PC-9 (cell line): ENCODE measurements at regions not wholly inside any gene's neighbourhood (a gene's known extent, or its start where the extent isn't known, plus 50 kb on each side); places are given as distances from the start of the nearest gene placed in this dataset.

Experiments used
- BruUV-seq: library from RNA; stranded (reverse); fragments of 400-500 nt; replicated peaks from 2 replicates; lab custom pipeline; 2021; lab: Mats Ljungman, UMichigan
- CTCF ChIA-PET: fragments of 300-600 bp; sonication (Branson Sonifier 250); formaldehyde crosslinking; loops from one replicate; lab custom pipeline; 2022; ENCODE audit warnings: antibody characterized with exemption; lab: Charles Lee
- POLR2A ChIA-PET: fragments of 300-600 bp; sonication (Branson Sonifier 250); formaldehyde crosslinking; loops from one replicate; lab custom pipeline; 2022; ENCODE audit warnings: antibody characterized with exemption; ENCODE audit not compliant: unreplicated experiment; lab: Charles Lee
- DNase-seq, 2 experiments: peaks; one replicate each; pipeline versions ENCODE4 v3.0.0 to v3.0.0-alpha.2; 2015 to 2022; ENCODE audit warnings: mixed read lengths in 1 of 2
- H2AFZ ChIP-seq: fragments of 200-600 bp; sonication (generic); 2 replicates; pipeline ENCODE4 v1.8.1; 2017; ENCODE audit warnings: antibody characterized with exemption
- H3F3A ChIP-seq: fragments of 200-600 bp; sonication (generic); 2 replicates; pipeline ENCODE4 v1.8.1; 2017; ENCODE audit warnings: antibody characterized with exemption, mild to moderate bottlenecking, low read depth; ENCODE audit not compliant: insufficient read depth
- H3K27ac ChIP-seq: fragments of 200-600 bp; sonication (generic); 2 replicates; pipeline ENCODE4 v1.6.1; 2016; ENCODE audit warnings: mixed run types
- H3K27me3 ChIP-seq: fragments of 200-600 bp; sonication (generic); 2 replicates; pipeline ENCODE4 v1.6.1; 2016; ENCODE audit warnings: low read depth, mixed run types; ENCODE audit not compliant: insufficient read depth
- H3K36me3 ChIP-seq: fragments of 200-600 bp; sonication (generic); 2 replicates; pipeline ENCODE4 v1.6.1; 2016; ENCODE audit warnings: low read depth, mixed run types
- H3K4me1 ChIP-seq: fragments of 200-600 bp; sonication (generic); replicated peaks from 2 replicates; pipeline ENCODE4 v1.6.1; 2016; ENCODE audit warnings: mixed run types; ENCODE audit not compliant: insufficient read depth
- H3K4me2 ChIP-seq: fragments of 200-600 bp; sonication (generic); 2 replicates; pipeline ENCODE4 v1.6.1; 2017; ENCODE audit warnings: mixed run types
- H3K4me3 ChIP-seq: fragments of 200-600 bp; sonication (generic); 2 replicates; pipeline ENCODE4 v1.6.1; 2016; ENCODE audit warnings: mixed run types
- H3K79me2 ChIP-seq: fragments of 200-600 bp; sonication (generic); 2 replicates; pipeline ENCODE4 v1.6.1; 2017; ENCODE audit warnings: low read depth, mixed run types
- H3K9me2 ChIP-seq: fragments of 200-600 bp; sonication (generic); 2 replicates; pipeline ENCODE4 v1.8.1; 2017; ENCODE audit warnings: mild to moderate bottlenecking; ENCODE audit not compliant: insufficient read depth
- H3K9me3 ChIP-seq: fragments of 200-600 bp; sonication (generic); 2 replicates; pipeline ENCODE4 v1.8.1; 2016; ENCODE audit warnings: low read depth; ENCODE audit not compliant: insufficient read depth
- H4K20me1 ChIP-seq: fragments of 200-600 bp; sonication (generic); 2 replicates; pipeline ENCODE4 v1.8.1; 2017; ENCODE audit not compliant: insufficient read depth
- EZH2 ChIP-seq: fragments of 200-600 bp; sonication (generic); IDR thresholded peaks from 2 replicates; pipeline ENCODE4 v1.8.0; 2017; ENCODE audit warnings: antibody characterized with exemption, low read depth
- intact Hi-C: fragments of 100-400 bp; cut with micrococcal nuclease; formaldehyde crosslinking; loops from one replicate; pipeline ENCODE4 v1.10.0; 2022; ENCODE audit not compliant: unreplicated experiment
- TF ChIP-seq, protein P1 (sequence below): fragments of 200-600 bp; sonication (generic); conservative IDR thresholded peaks from 2 replicates; pipeline ENCODE4 v1.6.1; 2017; ENCODE audit warnings: mixed run types, antibody characterized with exemption, mild to moderate bottlenecking, moderate library complexity

- Histone ChIP-seq H3K36me3 (no peaks in the 10 kb centered on the region), H3K27ac (no peak overlapping the region), H3K9me2 (no peaks in the 10 kb centered on the region), H3F3A (no peaks in the 10 kb centered on the region), H2AFZ (no peak overlapping the region), H3K9me3 (no peaks in the 10 kb centered on the region), H4K20me1 (no peaks in the 10 kb centered on the region), H3K4me2 (no peak overlapping the region), H3K79me2 (no peaks in the 10 kb centered on the region), H3K27me3 (peaks cover 8% of the 10 kb centered on the region; the same call in 1 of the 2 replicates), H3K4me3 (no peak overlapping the region), H3K4me1 (no peaks in the 10 kb centered on the region)
- no TSS peak for BruUV-seq
- intact Hi-C loops: no loop called here
- TF ChIP-seq EZH2: no peak
- TF ChIP-seq, protein P1, sequence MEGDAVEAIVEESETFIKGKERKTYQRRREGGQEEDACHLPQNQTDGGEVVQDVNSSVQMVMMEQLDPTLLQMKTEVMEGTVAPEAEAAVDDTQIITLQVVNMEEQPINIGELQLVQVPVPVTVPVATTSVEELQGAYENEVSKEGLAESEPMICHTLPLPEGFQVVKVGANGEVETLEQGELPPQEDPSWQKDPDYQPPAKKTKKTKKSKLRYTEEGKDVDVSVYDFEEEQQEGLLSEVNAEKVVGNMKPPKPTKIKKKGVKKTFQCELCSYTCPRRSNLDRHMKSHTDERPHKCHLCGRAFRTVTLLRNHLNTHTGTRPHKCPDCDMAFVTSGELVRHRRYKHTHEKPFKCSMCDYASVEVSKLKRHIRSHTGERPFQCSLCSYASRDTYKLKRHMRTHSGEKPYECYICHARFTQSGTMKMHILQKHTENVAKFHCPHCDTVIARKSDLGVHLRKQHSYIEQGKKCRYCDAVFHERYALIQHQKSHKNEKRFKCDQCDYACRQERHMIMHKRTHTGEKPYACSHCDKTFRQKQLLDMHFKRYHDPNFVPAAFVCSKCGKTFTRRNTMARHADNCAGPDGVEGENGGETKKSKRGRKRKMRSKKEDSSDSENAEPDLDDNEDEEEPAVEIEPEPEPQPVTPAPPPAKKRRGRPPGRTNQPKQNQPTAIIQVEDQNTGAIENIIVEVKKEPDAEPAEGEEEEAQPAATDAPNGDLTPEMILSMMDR: no peak
- CTCF ChIA-PET: no interaction called here
- DNase-seq: no peak
- POLR2A ChIA-PET: no interaction called here
Measured at GRCh38 chr16:76612497-76612896, 335.3 kb downstream of the CNTNAP4 start.

DNA sequence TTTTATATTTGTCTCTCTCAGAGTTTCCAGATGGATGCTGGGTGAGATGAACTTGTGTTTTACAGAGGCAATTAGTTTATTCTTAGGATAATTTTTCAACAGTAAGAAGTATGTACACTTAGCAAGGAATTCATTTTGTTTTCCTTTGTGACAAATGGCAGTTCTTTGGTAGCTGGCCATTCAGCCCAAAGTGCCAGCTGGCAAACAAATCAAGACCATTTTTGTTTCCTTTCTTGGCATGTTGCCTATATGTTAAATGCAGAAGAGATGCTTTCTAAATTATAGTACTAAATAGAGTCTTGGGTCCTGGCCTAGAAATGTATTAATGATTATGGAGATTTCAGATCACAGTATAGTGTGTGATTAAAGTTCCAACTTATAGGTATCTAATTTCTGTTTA lies 337.1 kb downstream of the CNTNAP4 start:
- H3K27me3 ChIP-seq: peaks cover 8% of the 10 kb centered on the region; the same call in 1 of the 2 replicates
- no peaks in the 10 kb centered on the region for H3K36me3 ChIP-seq
- no peaks in the 10 kb centered on the region for H3F3A ChIP-seq
- intact Hi-C loops: no loop called here
- no peaks in the 10 kb centered on the region for H4K20me1 ChIP-seq
- no peak overlapping the region for H3K4me3 ChIP-seq
- H3K9me3 ChIP-seq: no peaks in the 10 kb centered on the region; the same call in 1 of the 2 replicates
- POLR2A ChIA-PET: no interaction called here
- H3K9me2 ChIP-seq: no peaks in the 10 kb centered on the region
- no peaks in the 10 kb centered on the region for H3K79me2 ChIP-seq
- no peak overlapping the region for H3K4me2 ChIP-seq
- no TSS peak for BruUV-seq
- H3K4me1 ChIP-seq: no peaks in the 10 kb centered on the region
- H2AFZ ChIP-seq: no peak overlapping the region
- TF ChIP-seq, protein P1: no peak
- no peak for TF ChIP-seq EZH2
- DNase-seq: no peak
- CTCF ChIA-PET: no interaction called here
- no peak overlapping the region for H3K27ac ChIP-seq

- TF ChIP-seq, protein P1: no peak
- TF ChIP-seq EZH2: no peak
- no peak for DNase-seq
- intact Hi-C loops: no loop called here
- Histone ChIP-seq H4K20me1 (no peaks in the 10 kb centered on the region), H3K36me3 (no peaks in the 10 kb centered on the region), H3K4me1 (no peaks in the 10 kb centered on the region), H3K9me2 (no peaks in the 10 kb centered on the region; the same call in 1 of the 2 replicates), H3K4me2 (no peak overlapping the region), H2AFZ (no peak overlapping the region), H3K79me2 (no peaks in the 10 kb centered on the region), H3K4me3 (no peak overlapping the region), H3K27ac (no peak overlapping the region), H3F3A (no peaks in the 10 kb centered on the region), H3K9me3 (no peaks in the 10 kb centered on the region; the same call in 1 of the 2 replicates), H3K27me3 (no peaks in the 10 kb centered on the region; the same call in 1 of the 2 replicates)
- no TSS peak for BruUV-seq
- CTCF ChIA-PET: no interaction called here
- POLR2A ChIA-PET: no interaction called here
Measured at GRCh38 chr16:76622876-76623275, 345.7 kb downstream of the CNTNAP4 start.
